ENCODE measurements at regions not wholly inside any gene's neighbourhood (a gene's known extent, or its start where the extent isn't known, plus 50 kb on each side); places are given as distances from the start of the nearest gene placed in this dataset.

DNA sequence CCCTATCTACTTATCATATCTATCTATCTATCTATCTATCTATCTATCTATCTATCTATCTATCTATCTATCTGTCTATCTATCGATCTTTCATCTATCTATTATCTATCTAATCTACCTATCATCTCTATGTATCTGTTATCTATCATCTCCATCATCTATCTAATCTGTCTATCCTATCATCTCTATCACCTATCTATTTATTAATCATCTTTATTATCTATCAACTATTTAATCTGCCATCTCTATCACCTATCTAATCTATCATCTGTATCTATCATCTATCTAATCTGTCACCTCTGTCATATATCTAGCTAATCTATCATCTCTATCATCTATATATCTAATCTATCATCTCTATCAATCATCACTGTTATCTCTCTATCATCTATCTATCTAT is 736.3 kb downstream of the TYW1 start:
- TF ChIP-seq EGR1 (IDR thresholded peaks at IDR 0.05; ENCODE audit: low read depth in 2 of 2) (no peak), RXRA (IDR thresholded peaks at IDR 0.05) (no peak), FOXA1 (IDR thresholded peaks at IDR 0.05) (no peak), GABPA (IDR thresholded peaks at IDR 0.05 in 1 of 2, conservative IDR thresholded peaks at IDR 0.05 in 1 of 2) (no peak), RAD21 (IDR thresholded peaks at IDR 0.05) (no peak), SP1 (IDR thresholded peaks at IDR 0.05) (no peak), HNF4A (conservative IDR thresholded peaks at IDR 0.05) (no peak), TAF1 (conservative IDR thresholded peaks at IDR 0.05) (no peak)
- TF ChIP-seq, protein P1, sequence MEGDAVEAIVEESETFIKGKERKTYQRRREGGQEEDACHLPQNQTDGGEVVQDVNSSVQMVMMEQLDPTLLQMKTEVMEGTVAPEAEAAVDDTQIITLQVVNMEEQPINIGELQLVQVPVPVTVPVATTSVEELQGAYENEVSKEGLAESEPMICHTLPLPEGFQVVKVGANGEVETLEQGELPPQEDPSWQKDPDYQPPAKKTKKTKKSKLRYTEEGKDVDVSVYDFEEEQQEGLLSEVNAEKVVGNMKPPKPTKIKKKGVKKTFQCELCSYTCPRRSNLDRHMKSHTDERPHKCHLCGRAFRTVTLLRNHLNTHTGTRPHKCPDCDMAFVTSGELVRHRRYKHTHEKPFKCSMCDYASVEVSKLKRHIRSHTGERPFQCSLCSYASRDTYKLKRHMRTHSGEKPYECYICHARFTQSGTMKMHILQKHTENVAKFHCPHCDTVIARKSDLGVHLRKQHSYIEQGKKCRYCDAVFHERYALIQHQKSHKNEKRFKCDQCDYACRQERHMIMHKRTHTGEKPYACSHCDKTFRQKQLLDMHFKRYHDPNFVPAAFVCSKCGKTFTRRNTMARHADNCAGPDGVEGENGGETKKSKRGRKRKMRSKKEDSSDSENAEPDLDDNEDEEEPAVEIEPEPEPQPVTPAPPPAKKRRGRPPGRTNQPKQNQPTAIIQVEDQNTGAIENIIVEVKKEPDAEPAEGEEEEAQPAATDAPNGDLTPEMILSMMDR (IDR thresholded peaks at IDR 0.05; ENCODE audit: low read depth, low read length, missing input control): no peak
- TF ChIP-seq, protein P2, sequence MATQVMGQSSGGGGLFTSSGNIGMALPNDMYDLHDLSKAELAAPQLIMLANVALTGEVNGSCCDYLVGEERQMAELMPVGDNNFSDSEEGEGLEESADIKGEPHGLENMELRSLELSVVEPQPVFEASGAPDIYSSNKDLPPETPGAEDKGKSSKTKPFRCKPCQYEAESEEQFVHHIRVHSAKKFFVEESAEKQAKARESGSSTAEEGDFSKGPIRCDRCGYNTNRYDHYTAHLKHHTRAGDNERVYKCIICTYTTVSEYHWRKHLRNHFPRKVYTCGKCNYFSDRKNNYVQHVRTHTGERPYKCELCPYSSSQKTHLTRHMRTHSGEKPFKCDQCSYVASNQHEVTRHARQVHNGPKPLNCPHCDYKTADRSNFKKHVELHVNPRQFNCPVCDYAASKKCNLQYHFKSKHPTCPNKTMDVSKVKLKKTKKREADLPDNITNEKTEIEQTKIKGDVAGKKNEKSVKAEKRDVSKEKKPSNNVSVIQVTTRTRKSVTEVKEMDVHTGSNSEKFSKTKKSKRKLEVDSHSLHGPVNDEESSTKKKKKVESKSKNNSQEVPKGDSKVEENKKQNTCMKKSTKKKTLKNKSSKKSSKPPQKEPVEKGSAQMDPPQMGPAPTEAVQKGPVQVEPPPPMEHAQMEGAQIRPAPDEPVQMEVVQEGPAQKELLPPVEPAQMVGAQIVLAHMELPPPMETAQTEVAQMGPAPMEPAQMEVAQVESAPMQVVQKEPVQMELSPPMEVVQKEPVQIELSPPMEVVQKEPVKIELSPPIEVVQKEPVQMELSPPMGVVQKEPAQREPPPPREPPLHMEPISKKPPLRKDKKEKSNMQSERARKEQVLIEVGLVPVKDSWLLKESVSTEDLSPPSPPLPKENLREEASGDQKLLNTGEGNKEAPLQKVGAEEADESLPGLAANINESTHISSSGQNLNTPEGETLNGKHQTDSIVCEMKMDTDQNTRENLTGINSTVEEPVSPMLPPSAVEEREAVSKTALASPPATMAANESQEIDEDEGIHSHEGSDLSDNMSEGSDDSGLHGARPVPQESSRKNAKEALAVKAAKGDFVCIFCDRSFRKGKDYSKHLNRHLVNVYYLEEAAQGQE (IDR thresholded peaks at IDR 0.05): no peak
- TF ChIP-seq, protein P3, sequence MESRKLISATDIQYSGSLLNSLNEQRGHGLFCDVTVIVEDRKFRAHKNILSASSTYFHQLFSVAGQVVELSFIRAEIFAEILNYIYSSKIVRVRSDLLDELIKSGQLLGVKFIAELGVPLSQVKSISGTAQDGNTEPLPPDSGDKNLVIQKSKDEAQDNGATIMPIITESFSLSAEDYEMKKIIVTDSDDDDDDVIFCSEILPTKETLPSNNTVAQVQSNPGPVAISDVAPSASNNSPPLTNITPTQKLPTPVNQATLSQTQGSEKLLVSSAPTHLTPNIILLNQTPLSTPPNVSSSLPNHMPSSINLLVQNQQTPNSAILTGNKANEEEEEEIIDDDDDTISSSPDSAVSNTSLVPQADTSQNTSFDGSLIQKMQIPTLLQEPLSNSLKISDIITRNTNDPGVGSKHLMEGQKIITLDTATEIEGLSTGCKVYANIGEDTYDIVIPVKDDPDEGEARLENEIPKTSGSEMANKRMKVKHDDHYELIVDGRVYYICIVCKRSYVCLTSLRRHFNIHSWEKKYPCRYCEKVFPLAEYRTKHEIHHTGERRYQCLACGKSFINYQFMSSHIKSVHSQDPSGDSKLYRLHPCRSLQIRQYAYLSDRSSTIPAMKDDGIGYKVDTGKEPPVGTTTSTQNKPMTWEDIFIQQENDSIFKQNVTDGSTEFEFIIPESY (IDR thresholded peaks at IDR 0.05): no peak
- TF ChIP-seq, protein P4, sequence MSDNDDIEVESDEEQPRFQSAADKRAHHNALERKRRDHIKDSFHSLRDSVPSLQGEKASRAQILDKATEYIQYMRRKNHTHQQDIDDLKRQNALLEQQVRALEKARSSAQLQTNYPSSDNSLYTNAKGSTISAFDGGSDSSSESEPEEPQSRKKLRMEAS (IDR thresholded peaks at IDR 0.05): no peak
